Nephron (organoid): ENCODE measurements at regions not wholly inside any gene's neighbourhood (a gene's known extent, or its start where the extent isn't known, plus 50 kb on each side); places are given as distances from the start of the nearest gene placed in this dataset.
A peak's percentile ranks its signal among the peaks of the same experiment; 100 is the strongest.

Source experiments
- H3K27ac Mint-ChIP-seq, 3 experiments: 2 replicates each; pipeline ENCODE4 v1.8.0; 2020; ENCODE audit warnings: mixed read lengths in 3 of 3, mild to moderate bottlenecking in 2 of 3, moderate library complexity in 1 of 3
- H3K27me3 Mint-ChIP-seq: 2 replicates; pipeline ENCODE4 v1.8.0; 2021; ENCODE audit warnings: low read depth, mild to moderate bottlenecking, moderate library complexity, mixed read lengths
- H3K36me3 Mint-ChIP-seq: 2 replicates; pipeline ENCODE4 v1.8.0; 2020; ENCODE audit warnings: low read depth, mixed read lengths
- H3K4me1 Mint-ChIP-seq: 2 replicates; pipeline ENCODE4 v1.8.0; 2020; ENCODE audit warnings: mixed read lengths
- H3K4me3 Mint-ChIP-seq, 3 experiments: 2 replicates each; pipeline ENCODE4 v1.8.0; 2020; ENCODE audit warnings: mild to moderate bottlenecking in 3 of 3, mixed read lengths in 3 of 3, moderate library complexity in 2 of 3
- H3K9me3 Mint-ChIP-seq: 2 replicates; pipeline ENCODE4 v1.8.0; 2020; ENCODE audit warnings: mixed read lengths
- CTCF ChIP-seq, 3 experiments: fragments of 200-600 bp; sonication (generic); IDR thresholded peaks; one replicate each; pipeline ENCODE4 v1.5.0; 2021; ENCODE audit warnings: antibody characterized with exemption in 3 of 3; ENCODE audit not compliant: unreplicated experiment in 3 of 3

DNA sequence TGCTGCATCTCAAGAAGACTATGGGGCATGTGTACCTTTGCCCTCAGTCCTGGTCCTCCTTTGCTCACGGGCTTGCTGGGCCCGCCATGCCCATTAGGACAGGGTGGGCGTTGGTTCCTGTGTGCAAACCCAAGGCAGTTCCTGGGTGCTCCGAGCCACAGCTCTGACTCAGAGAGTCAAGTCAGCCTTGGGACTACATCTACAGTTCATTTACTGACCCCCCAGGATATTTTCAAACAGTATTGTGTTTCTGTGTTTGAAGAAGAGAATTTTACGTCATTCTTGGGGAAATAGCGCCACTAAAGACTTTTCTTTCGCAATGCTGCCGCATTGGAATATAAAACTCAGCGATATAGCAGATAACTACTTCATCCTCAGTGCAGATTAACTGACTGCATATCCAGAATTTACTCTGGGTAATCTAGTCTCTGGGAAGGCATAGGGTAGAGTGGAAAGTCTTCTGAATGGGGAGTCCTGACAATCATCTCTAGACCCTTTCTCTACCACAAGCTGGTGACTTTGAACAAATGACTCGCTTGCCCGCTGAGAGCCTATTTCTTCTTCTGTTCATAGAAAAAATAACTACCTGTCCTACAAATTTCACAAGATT, 638.9 kb upstream of the FZD8 start:
- Mint-ChIP-seq H3K4me3 (no peak overlapping the region), H3K36me3 (no peaks in the 10 kb centered on the region), H3K27me3 (no peaks in the 10 kb centered on the region), H3K9me3 (peaks cover 11% of the 10 kb centered on the region), H3K4me1 (peaks cover 19% of the 10 kb centered on the region), H3K27ac (peak overlapping the region in 1 of 3 experiments; percentile 24)
- no peak for TF ChIP-seq CTCF (IDR thresholded peaks at IDR 0.05; ENCODE audit: unreplicated experiment in 3 of 3)

GRCh38 chr10:36280321-36280741, 638.2 kb upstream of the FZD8 start:
- Mint-ChIP-seq H3K27ac (peak overlapping the region; percentile 24 to 47 (median 40)), H3K27me3 (no peaks in the 10 kb centered on the region), H3K4me1 (peaks cover 19% of the 10 kb centered on the region), H3K9me3 (peaks cover 6% of the 10 kb centered on the region), H3K4me3 (no peak overlapping the region), H3K36me3 (no peaks in the 10 kb centered on the region)
- no peak for TF ChIP-seq CTCF (IDR thresholded peaks at IDR 0.05; ENCODE audit: unreplicated experiment in 3 of 3)

DNA sequence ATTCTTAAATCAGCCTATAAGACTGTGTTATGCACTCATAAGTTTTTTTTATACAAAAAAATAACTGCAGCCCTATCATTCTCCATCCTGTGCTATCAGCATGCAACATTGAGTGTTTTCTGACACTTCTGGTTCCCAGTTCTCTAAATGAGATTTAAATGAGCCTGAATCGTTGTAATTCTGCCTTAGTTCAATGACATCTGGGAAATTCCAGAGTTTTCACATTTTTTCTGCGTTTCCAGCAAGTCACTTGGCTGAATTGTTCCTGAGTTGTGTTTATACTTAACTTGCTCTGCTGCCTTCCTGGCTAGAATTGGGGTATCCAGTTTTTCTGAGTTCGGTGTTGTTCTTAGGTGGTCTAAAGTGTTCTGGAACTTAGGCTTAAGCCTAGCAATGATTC, 636.1 kb upstream of the FZD8 start:
- Mint-ChIP-seq H3K27me3 (peaks cover 4% of the 10 kb centered on the region), H3K4me3 (no peak overlapping the region), H3K4me1 (peaks cover 24% of the 10 kb centered on the region), H3K36me3 (no peaks in the 10 kb centered on the region), H3K9me3 (peaks cover 11% of the 10 kb centered on the region), H3K27ac (peak overlapping the region in 1 of 3 experiments; percentile 34)
- TF ChIP-seq CTCF (IDR thresholded peaks at IDR 0.05; ENCODE audit: unreplicated experiment in 3 of 3): no peak

GRCh38 chr10:36277459-36277858, 635.4 kb upstream of the FZD8 start:
- Mint-ChIP-seq H3K27me3 (peaks cover 4% of the 10 kb centered on the region), H3K4me3 (no peak overlapping the region), H3K27ac (no peak overlapping the region), H3K4me1 (peaks cover 24% of the 10 kb centered on the region), H3K9me3 (peaks cover 10% of the 10 kb centered on the region), H3K36me3 (no peaks in the 10 kb centered on the region)
- TF ChIP-seq CTCF (IDR thresholded peaks at IDR 0.05; ENCODE audit: unreplicated experiment in 3 of 3): no peak

DNA sequence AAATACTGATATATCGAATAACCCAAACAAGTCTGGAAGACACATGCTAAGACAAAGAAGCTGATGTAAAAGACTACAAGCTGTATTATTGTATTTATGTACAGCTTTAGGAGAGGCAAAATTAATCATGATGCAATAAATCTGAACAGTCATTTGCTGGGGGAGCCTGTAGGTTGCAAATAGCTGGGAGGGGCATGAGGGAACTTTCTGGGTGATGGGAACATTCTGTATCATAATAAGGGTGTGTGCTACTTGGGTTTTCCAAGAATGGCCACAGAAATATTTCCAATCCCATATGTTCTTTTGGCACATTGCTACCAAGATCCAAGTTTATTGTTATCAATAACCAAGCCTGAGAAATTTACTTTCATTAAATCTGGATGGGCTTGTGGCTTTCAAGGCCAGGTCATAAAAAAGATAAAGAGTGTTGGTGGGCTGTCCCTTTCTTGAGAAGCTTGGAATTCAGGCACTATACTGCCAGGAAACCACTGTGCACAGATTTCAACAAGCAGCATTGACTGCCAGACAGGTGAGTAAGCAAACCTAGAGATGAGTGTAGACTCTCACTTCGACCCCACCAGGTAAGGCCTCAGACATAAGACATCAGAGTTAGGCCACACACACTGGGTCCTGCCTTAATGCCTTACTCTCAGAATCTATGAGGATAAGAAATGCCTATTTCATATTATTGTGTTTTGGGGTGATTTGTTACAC, 629.7 kb upstream of the FZD8 start:
- H3K36me3 Mint-ChIP-seq: no peaks in the 10 kb centered on the region
- peaks cover 10% of the 10 kb centered on the region for H3K9me3 Mint-ChIP-seq
- TF ChIP-seq CTCF (IDR thresholded peaks at IDR 0.05; ENCODE audit: unreplicated experiment in 3 of 3): no peak
- H3K4me1 Mint-ChIP-seq: peaks cover 5% of the 10 kb centered on the region
- no peak overlapping the region for H3K4me3 Mint-ChIP-seq
- no peak overlapping the region for H3K27ac Mint-ChIP-seq
- H3K27me3 Mint-ChIP-seq: peaks cover 4% of the 10 kb centered on the region

GRCh38 chr10:36269222-36269621, 627.1 kb upstream of the FZD8 start:
- Mint-ChIP-seq H3K9me3 (peaks cover 4% of the 10 kb centered on the region), H3K27me3 (peaks cover 4% of the 10 kb centered on the region), H3K4me3 (no peak overlapping the region), H3K27ac (no peak overlapping the region), H3K36me3 (no peaks in the 10 kb centered on the region), H3K4me1 (peaks cover 11% of the 10 kb centered on the region)
- no peak for TF ChIP-seq CTCF (IDR thresholded peaks at IDR 0.05; ENCODE audit: unreplicated experiment in 3 of 3)
